GM19467 (cell line): ENCODE measurements at regions not wholly inside any gene's neighbourhood (a gene's known extent, or its start where the extent isn't known, plus 50 kb on each side); places are given as distances from the start of the nearest gene placed in this dataset.

ENCODE experiments used
- ATAC-seq: cut with Tn5 transposase; IDR thresholded peaks from one replicate; pipeline ENCODE4 v1.9.1; 2021; ENCODE audit warnings: mild to moderate bottlenecking, moderate library complexity; ENCODE audit not compliant: unreplicated experiment

DNA sequence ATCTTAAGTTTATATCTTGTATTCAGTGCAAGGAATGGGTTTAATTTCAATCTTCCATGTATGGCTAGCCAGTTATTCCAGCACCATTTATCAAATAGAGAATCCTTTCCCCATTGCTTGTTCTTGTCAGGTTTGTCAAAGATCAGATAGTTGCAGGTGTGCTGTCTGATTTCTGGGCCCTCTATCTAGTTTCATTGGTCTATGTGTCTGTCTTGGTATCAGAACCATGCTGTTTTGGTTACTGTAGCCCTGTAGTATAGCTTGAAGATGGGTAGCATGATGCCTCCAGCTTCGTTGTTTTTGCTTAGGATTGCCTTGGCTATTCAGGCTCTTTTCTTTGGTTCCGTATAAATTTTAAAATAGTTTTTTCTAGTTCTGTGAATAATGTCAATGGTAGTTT is 200.0 kb downstream of the MANEA start:
- no peak for ATAC-seq

DNA sequence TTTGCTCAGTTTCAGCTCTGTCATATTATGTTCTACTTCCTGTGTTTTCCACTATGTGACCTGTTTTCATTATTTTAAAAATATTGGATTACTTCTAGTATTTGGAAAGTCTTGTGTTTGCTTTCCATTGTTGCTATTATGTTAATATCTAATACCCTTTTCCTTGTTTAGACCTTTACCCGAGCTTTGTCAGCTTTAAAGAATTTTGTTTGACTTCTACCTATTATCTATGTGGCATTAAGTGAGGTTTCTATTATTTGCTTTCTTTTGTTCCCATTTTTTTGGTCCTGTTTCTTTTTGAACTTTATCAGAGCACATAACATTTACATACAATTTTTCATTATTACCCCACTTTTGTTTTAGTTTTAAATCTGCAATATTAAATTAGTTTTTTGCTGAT is 202.7 kb downstream of the MANEA start:
- no peak for ATAC-seq

DNA sequence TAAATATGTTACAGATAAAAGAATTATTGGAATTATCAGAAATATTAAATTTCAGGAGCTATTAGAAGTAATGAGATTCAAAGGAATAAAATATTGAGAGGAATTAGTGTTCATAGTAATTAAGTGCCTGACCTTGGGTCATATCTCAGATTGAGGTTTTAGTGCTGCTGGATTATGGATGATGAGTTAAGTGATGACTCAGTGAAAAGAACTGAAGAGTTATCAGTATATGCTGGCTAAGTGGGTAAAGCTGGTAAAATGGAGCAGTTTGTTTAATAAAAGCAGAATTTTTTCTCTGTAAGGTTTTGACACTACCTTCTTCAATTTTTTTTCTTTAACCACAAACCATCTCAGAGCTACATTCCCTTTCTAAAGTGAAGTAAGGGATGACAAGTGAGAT is 206.7 kb downstream of the MANEA start:
- no peak for ATAC-seq

DNA sequence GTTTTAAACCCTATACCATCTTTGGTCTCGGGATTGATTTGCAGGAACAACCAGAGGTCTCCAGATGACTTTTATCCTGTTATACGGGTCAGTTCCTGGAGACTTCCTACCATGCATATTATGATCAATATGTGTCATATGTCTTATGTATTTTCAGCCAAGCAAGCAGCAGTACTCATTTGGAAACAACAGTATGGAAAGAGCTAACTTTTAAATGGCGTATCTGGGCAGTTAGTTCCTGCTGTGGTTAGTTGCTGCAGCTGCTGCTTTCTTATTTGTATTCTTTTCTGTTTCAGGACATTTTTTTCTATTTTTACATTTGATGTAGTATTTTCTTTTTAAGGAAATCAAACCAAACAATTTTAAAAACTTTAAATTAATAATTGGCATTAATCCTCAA is 207.5 kb downstream of the MANEA start:
- peak; percentile 61 for ATAC-seq

DNA sequence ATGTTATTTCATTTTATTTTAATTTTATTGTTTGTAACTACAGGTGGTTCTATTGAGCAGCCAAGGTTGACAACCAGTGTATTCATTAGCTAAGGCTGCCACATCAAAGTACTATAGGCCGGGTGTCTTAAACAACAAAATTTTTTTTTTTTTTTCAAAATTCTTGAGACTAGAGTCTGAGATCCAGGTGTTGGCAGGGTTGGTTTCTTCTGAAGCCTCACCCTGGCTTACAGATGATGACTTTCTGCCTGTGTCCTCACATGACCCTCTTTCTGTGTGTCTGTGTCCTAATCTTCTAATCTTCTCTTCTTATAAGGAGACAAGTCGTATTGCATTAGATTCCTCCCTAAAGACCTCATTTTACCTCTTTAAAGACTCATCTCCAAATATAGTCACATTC is 208.4 kb downstream of the MANEA start:
- no peak for ATAC-seq

DNA sequence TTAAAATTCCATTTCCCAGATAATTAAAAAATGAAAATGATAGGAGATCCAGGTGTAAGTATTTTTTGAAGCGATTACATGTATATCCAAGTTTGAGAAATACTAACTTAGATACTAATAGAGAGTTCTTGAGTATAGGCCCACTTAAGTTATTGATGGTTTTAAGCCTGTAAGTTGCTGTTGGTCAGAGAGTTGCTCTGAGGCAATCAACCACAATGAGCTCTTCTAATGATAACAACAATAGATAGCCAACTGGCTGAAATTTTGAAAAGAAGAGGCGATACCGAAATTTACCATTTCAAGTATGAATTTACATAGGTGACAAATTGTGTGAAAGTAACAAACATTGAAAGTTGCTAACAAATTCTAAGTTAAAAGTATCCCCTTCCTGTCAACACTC is 209.5 kb downstream of the MANEA start:
- no peak for ATAC-seq

DNA sequence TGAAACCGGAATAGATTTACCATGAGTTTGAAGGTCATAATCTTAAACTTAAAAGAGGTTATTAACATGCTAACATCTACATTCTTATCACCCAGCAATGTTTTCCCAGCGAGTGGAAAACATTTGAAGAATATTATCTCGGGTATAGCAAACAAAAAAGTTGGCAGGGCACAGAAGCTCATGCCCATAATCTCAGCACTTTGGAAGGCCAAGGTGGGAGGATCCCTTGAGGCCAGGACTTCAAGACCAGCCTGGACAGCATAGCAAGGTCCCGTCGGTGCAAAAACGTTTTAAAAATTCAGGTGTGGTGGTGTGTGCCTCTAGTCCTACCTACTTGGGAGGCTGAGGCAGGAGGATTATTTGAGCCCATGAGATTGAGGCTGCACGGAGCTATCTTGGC is 213.5 kb downstream of the MANEA start:
- ATAC-seq, result no peak

DNA sequence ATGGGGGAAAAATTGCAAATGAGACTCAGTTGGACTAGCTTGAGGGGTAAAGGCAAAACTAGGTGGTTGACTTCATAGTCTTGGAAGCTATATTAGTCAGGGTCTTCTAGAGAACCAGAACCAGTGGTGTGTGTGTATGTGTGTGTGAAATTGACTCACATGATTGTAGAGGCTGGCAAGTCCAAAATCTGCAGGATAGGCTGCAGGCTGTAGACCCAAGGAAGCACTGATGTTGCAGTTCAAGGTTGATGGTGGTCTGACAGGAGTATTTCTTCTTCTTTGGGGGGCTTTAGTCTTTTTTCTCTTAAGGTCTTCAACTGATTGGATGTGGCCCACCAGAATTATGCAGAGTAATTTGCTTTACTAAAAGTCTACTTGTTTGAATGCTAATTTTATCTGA is 217.4 kb downstream of the MANEA start:
- no peak for ATAC-seq

DNA sequence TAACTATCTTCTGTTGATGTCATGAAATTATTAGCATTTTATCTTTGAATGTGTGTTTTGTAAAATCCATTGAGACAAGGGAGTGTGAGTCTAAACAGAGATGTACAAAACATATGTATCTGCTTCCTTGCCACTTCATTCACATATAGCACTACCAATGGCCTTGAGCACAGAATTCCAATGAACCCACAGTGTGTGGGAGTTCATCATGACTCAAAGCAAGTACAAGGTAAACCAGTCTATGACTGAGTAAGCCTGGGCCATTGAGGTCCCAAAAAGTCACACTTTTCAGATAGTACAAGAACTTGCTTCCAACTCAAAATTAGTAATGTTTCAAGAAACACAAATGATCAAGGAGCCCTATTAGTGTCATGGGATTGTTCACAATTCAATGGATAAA is 218.6 kb downstream of the MANEA start:
- ATAC-seq, result no peak

DNA sequence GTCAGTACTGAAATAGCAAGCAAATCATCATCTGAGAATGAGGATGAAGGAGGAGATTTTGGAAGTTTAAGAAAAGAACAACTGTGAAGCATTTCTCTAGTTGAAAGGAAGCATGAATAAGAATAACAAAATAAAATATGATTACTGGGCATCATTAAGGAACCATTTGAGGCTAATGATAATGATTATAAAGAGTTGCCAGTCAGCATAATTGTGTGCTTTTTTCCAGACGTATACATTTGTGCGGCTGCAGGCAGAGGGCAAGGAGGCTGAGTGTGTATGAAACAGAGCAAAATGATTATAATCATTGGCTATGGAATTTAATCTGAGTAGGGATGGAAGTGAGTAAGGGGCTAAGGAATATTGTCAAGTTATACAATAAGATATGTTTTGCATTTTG is 218.7 kb upstream of the FUT9 start:
- no peak for ATAC-seq

DNA sequence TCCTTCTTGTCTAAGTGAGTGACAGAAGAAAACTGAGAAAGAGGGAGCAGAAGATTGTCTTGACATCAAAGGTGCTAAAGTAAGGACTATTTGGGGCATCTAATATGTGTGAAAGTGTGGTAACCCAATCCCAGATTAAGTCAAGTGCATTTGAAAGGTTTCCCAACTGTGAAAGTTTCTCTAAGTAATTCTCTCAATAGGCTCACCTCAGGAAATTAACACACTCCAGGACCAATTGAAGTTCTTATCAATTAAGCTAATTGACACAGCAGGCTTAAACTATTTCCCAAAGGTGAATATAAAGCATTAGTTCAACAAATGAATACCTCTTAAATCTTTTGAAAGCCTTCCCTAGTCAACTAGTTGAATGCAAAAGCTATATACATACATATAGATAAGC is 212.8 kb upstream of the FUT9 start:
- no peak for ATAC-seq

DNA sequence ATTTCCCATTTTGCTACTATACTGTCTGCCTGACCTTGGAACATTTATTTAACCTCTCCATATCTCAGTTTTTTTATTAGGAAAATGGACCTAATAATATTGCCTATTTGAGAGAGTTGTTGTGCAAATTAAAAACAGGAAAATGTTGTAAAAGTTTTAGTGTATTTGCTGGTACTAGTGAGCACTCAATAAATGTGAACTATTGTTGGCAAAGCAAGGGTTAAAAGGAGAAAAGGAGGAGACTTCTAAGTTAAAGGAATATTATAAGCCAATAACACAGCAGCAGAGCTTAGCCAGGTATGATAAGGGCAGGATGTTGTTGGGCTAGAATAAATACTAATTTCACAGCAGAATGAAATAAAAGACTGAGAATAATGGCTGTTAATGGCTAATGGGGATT is 211.9 kb upstream of the FUT9 start:
- ATAC-seq, result no peak

DNA sequence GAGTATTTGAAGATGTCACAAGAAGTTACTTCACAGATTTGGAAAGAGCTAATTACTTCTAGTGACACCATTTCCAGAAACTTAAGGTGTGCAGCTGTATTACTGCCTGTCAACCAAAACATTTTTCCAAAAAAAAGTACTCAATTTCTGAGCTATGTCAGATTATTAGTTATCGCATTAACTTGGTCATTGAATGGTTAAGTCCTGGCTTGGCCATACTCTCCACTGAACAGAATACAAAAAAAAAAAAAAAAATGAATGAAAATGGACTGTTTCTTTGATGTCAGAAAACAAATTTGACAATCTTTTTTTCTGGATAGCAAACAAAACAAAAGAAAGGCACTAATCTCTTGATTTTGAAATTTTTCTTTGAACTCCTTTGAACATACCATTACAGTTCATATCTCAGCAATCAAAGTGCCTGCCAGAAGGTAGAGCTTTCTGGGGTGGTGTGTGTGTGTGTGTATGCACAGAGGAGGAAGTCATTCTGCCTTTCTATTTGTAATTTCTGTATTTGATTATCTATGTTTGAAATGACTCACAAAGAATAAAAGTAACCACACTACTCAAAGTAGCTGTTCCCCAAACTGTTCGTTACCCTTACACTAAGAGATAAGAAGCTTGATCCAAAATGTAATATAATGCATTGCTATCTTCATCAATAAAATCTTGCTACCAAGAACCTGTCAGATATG is 210.8 kb upstream of the FUT9 start:
- ATAC-seq, result no peak

DNA sequence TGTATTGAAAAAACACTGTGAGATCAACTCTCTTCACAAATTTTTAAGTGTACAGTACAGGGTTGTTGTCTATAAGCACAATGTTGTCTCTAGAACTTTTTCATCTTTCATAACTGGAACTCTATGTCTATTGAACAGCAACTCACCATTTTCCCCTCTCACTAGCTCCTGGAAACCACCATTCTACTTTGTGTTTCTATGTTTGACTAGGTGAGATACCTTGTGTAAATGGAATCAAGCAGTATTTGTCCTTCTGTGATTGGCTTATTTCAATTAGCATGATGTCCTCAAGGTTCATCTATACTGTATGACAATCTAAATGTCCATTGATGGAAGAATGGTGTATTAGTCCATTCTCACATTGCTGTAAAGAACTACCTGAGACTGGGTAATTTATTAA is 210.1 kb upstream of the FUT9 start:
- no peak for ATAC-seq

DNA sequence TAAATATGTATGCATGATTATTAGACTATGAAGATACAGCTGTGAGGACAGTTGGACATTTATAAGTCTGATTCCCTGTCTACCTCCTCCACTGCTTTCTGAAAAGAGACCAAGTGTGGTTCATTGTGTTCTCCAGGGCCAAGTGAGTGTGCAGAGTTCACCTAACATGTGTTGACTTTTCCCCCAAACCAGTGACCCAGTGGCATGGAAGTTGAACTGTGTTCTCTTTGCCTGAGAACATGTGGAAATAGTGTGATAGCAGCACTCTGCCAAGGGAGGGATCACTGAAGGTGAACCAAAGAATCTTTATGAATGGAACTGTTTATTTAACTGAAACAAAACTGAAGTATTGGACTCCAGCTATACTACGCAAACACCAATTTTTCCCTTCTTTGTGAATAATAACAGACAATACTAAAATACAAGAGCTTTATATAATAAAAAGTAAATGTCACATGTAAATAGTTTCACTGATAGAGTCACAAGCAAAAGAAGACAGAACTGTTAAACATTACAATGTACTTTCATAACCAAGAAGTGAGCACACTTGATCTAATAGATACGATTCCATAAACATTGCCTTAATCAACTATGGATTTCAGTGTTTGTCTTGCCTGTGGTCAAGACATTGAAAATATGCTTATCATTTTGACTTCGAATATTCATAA is 200.3 kb upstream of the FUT9 start:
- no peak for ATAC-seq

DNA sequence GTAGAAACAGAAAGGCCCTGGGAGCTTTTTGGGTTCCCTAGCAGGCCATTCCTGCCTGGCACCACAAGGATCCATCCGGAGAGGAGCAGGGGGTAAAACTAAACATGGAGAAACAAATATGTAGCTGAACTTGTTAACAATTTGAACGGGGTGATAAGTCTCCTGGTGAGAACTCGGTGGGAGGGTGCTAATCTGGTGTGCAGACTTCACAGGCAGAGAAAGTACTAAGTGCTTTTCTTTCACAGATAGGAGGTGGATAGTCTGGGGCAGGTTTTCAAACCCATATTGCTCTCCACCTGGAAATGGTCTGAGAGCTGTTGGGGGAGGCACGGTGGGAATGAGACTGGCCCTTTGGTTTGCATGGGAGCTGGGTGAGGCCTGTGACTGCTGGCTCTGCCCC is 196.3 kb upstream of the FUT9 start:
- no peak for ATAC-seq

DNA sequence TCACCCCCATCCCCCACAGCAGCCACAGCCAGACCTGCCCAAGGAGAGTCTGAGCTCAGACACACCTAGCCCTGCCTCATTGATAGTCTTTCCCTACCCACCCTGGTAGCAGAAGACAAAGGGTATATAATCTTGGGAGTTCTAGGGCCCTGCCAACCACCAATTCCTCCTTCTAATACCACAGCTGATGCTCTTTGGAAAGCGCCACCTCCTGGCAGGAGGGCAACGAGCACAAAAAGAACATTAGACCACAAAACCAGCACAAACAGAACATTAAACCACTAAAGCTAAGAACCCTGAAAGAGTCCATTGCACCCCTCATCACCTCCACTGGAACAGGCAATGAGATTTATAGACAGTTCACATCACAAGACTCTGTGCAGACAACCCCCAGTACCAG is 195.8 kb upstream of the FUT9 start:
- no peak for ATAC-seq

DNA sequence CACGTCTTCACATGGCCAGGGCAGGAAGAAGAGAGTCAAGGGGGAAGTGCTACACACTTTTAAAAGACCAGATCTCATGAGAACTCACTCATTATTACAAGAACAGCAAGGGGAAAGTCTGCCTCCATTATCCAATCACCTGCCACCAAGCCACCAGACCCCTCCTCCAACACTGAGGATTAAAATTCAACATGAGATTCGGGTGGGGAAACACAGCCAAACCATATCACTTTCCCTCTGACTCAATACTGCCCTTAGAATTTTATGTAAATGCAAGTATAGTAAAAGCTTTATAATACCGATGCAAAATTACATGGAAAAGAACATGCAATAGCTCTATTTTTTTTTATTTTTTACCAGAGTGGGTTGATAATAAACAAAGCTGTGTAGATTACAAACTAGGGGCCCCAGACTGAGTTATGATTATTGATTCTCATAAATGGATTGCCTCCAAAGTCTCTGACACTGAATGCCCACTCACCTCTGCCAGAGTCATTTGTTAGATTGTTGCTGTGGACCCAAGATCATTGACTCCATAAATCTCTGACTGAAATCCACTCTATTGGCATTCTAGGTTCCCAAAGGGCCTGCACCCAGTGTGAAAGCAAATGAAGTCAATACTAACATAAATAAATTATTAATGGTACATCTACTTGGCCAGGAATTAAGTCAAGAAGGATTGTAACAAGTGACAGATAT is 184.8 kb upstream of the FUT9 start:
- ATAC-seq, result no peak

DNA sequence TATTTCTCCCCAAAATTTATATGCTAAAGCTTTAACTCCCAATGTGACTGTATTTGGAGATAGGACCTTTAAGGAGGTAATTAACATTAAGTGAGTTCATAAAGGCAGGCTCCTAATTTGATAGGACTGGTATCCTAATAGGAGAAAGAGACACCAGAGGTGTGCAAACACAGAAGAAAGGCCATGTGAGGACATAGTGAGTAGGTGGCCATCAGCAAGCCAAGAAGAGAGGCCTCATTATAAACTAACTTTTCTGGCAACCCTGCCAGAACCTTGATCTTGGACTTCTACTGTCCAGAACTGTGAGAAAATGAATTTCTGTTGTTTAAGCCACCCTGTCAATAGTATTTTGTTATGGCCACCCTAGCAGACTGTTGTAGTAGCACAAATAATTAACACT is 177.9 kb upstream of the FUT9 start:
- ATAC-seq, result no peak

DNA sequence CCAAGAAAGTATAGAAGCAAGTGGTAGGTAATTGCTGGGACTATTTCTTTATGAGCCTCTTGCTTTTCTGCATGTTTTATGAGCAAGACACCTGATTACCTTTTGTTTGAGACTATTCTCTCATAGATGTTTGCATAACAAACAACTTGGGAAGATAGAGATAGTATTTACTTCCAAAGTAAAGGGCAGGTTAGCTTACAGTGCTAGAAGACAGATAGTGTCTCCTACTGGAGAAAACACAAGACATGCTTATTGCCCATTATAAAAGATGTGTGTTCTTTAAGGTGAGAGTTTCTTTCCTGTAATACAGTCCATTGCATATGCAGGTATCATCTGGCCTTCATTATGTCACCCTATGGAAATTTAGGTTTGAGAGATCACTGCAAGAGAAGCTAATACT is 174.2 kb upstream of the FUT9 start:
- ATAC-seq, result no peak

DNA sequence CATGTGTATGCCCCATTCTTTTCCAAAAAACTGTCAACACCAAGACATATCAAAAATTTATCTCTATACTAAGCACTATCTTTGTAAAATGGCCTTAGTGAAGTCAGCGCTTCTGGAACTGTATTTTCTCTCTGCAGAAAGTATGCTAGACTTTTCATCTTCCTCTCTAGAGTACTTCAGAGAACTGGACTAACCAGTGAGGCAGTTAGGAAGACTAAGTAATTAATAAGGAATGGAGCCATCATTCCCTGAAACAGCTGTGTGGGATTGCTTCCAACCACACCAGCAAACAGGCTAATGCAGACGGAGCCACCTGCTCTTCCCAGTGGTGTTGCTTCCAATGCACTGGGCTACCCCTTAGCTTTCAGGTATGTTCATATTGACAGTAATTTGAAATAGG is 169.1 kb upstream of the FUT9 start:
- ATAC-seq, result no peak

DNA sequence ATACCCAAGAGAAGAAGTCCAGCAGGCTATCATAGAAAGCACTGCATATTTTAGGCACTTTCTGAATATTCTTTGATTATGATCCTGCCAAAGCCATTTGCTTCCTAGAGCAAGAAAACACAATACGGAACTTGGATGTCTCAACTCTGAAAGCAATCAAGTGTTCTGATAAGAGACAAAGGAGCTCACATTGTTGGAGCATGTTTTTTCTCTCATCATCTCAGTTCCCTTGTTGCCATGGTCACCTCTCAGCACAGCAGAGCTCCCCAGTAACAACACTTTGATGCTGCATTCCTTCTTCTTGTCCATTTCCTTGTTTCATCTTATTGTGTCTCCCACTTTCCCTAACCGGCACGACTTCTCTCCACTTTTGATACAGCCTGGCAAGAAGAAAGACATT is 168.7 kb upstream of the FUT9 start:
- ATAC-seq, result no peak
